ENCODE measurements at regions not wholly inside any gene's neighbourhood (a gene's known extent, or its start where the extent isn't known, plus 50 kb on each side); places are given as distances from the start of the nearest gene placed in this dataset.

GRCh38 chr1:164265232-164265631 lies 293.8 kb upstream of the PBX1 start:
- no peaks in the 10 kb centered on the region for H3K27me3 ChIP-seq (ENCODE audit: insufficient read depth, low read depth, low read length)
- no peak for TF ChIP-seq POLR2AphosphoS5 (IDR thresholded peaks at IDR 0.05)
- no peak for TF ChIP-seq REST (IDR thresholded peaks at IDR 0.05; ENCODE audit: borderline replicate concordance)
- no peak for TF ChIP-seq MXI1 (conservative IDR thresholded peaks at IDR 0.05; ENCODE audit: poor library complexity, severe bottlenecking)
- TF ChIP-seq TAF1 (IDR thresholded peaks at IDR 0.05; ENCODE audit: low read depth) = no peak
- TF ChIP-seq SMC3 (conservative IDR thresholded peaks at IDR 0.05; ENCODE audit: poor library complexity) = no peak
- TF ChIP-seq EZH2 (IDR thresholded peaks at IDR 0.05; ENCODE audit: borderline replicate concordance, insufficient read depth, low read length, poor library complexity, severe bottlenecking) = no peak
- TF ChIP-seq RAD21 (conservative IDR thresholded peaks at IDR 0.05) = no peak
- H4K20me1 ChIP-seq (ENCODE audit: insufficient read depth) = no peaks in the 10 kb centered on the region
- H3K4me3 ChIP-seq (ENCODE audit: low read length) = no peak overlapping the region
- H2AFZ ChIP-seq (ENCODE audit: low read depth, low read length) = no peak overlapping the region
- no peaks in the 10 kb centered on the region for H3K9me2 ChIP-seq (ENCODE audit: insufficient read depth, low read length)
- H3K9me3 ChIP-seq (ENCODE audit: low read length) = no peaks in the 10 kb centered on the region
- H3F3A ChIP-seq (ENCODE audit: insufficient read depth, low read length, poor library complexity, severe bottlenecking) = no peaks in the 10 kb centered on the region
- no peaks in the 10 kb centered on the region for H3K36me3 ChIP-seq (ENCODE audit: insufficient read depth, low read length)
- no peak overlapping the region for H3K9ac ChIP-seq (ENCODE audit: low read length)
- no peaks in the 10 kb centered on the region for H3K79me2 ChIP-seq (replicated peaks; ENCODE audit: insufficient read depth, low read length)
- no peak overlapping the region for H3K27ac ChIP-seq (ENCODE audit: low read length)
- no peak overlapping the region for H3K4me2 ChIP-seq (ENCODE audit: low read length)

- Histone ChIP-seq H3K36me3 (ENCODE audit: insufficient read depth, low read length) (no peaks in the 10 kb centered on the region), H3K4me2 (ENCODE audit: low read length) (no peak overlapping the region), H3K27me3 (ENCODE audit: insufficient read depth, low read depth, low read length) (no peaks in the 10 kb centered on the region), H3K79me2 (replicated peaks; ENCODE audit: insufficient read depth, low read length) (no peaks in the 10 kb centered on the region), H2AFZ (ENCODE audit: low read depth, low read length) (no peak overlapping the region), H3K9ac (ENCODE audit: low read length) (no peak overlapping the region), H3K9me2 (ENCODE audit: insufficient read depth, low read length) (no peaks in the 10 kb centered on the region), H3K27ac (ENCODE audit: low read length) (no peak overlapping the region), H3K4me3 (ENCODE audit: low read length) (no peak overlapping the region), H3F3A (ENCODE audit: insufficient read depth, low read length, poor library complexity, severe bottlenecking) (no peaks in the 10 kb centered on the region), H4K20me1 (ENCODE audit: insufficient read depth) (no peaks in the 10 kb centered on the region), H3K9me3 (ENCODE audit: low read length) (no peaks in the 10 kb centered on the region)
- TF ChIP-seq REST (IDR thresholded peaks at IDR 0.05; ENCODE audit: borderline replicate concordance) = no peak
- TF ChIP-seq EZH2 (IDR thresholded peaks at IDR 0.05; ENCODE audit: borderline replicate concordance, insufficient read depth, low read length, poor library complexity, severe bottlenecking) = no peak
- TF ChIP-seq SMC3 (conservative IDR thresholded peaks at IDR 0.05; ENCODE audit: poor library complexity) = no peak
- TF ChIP-seq EP300 (conservative IDR thresholded peaks at IDR 0.05; ENCODE audit: poor library complexity, severe bottlenecking) = no peak
- TF ChIP-seq TAF1 (IDR thresholded peaks at IDR 0.05; ENCODE audit: low read depth) = no peak
Observed at GRCh38 chr1:164272156-164272555, 286.8 kb upstream of the PBX1 start.

Measured in neural cell (in vitro differentiated cells).